Esophagus muscularis mucosa (tissue), 3 donors: ENCODE measurements at regions not wholly inside any gene's neighbourhood (a gene's known extent, or its start where the extent isn't known, plus 50 kb on each side); places are given as distances from the start of the nearest gene placed in this dataset.

Source experiments
- EP300 ChIP-seq: sonication (generic); formaldehyde crosslinking; IDR thresholded peaks from one replicate; pipeline ENCODE4 v1.6.1; 2017; ENCODE audit warnings: antibody characterized with exemption
- POLR2A ChIP-seq: fragments of 450-650 bp; IDR thresholded peaks from one replicate; pipeline ENCODE4 v1.6.1; 2017; ENCODE audit warnings: antibody characterized with exemption, moderate library complexity, mild to moderate bottlenecking, low read depth
- POLR2AphosphoS5 ChIP-seq, 2 donors: sonication (generic); formaldehyde crosslinking; IDR thresholded peaks; one replicate each; pipeline ENCODE4 v1.6.1; 2017; ENCODE audit warnings: antibody characterized with exemption in 2 of 2

- TF ChIP-seq POLR2A (no peak), EP300 (no peak), POLR2AphosphoS5 (IDR thresholded peaks at IDR 0.05) (no peak)
These were observed 728.9 kb downstream of the MAT2B start for GRCh38 chr5:164234321-164234720.
